Endodermal cell (in vitro differentiated cells): ENCODE measurements at regions not wholly inside any gene's neighbourhood (a gene's known extent, or its start where the extent isn't known, plus 50 kb on each side); places are given as distances from the start of the nearest gene placed in this dataset.

Experiments used
- DNase-seq: peaks from one replicate; pipeline ENCODE4 v3.0.0-alpha.2; 2017
- H3K27ac ChIP-seq: 2 replicates; pipeline ENCODE4 v1.5.1; 2013; ENCODE audit warnings: mild to moderate bottlenecking, low read depth, low read length, moderate library complexity
- H3K27me3 ChIP-seq: 2 replicates; pipeline ENCODE4 v1.6.1; 2013; ENCODE audit warnings: mild to moderate bottlenecking, low read length, moderate library complexity; ENCODE audit not compliant: insufficient read depth, control insufficient read depth, poor library complexity, severe bottlenecking
- H3K36me3 ChIP-seq: 2 replicates; pipeline ENCODE4 v1.7.0; 2013; ENCODE audit warnings: mild to moderate bottlenecking, low read length, moderate library complexity; ENCODE audit not compliant: control insufficient read depth, insufficient read depth
- H3K4me1 ChIP-seq: one replicate; pipeline ENCODE4 v1.7.0; 2013; ENCODE audit warnings: low read length; ENCODE audit not compliant: control insufficient read depth, insufficient read depth
- H3K4me3 ChIP-seq: 2 replicates; pipeline ENCODE4 v1.5.1; 2013; ENCODE audit warnings: mild to moderate bottlenecking, low read length, moderate library complexity
- H3K9ac ChIP-seq: 2 replicates; pipeline ENCODE4 v1.6.1; 2013; ENCODE audit warnings: mild to moderate bottlenecking, low read length, moderate library complexity; ENCODE audit not compliant: poor library complexity, severe bottlenecking; ENCODE audit errors: extremely low read depth
- H3K9me3 ChIP-seq: 2 replicates; pipeline ENCODE4 v1.6.1; 2013; ENCODE audit warnings: mild to moderate bottlenecking, low read length, moderate library complexity; ENCODE audit not compliant: control insufficient read depth
- H3K27ac Mint-ChIP-seq: 2 replicates; pipeline ENCODE4 v1.8.0; 2020; ENCODE audit warnings: mixed read lengths
- H3K27me3 Mint-ChIP-seq: 2 replicates; pipeline ENCODE4 v1.8.0; 2021; ENCODE audit warnings: mild to moderate bottlenecking, mixed read lengths; ENCODE audit not compliant: insufficient read depth
- H3K36me3 Mint-ChIP-seq: 2 replicates; pipeline ENCODE4 v1.8.0; 2020; ENCODE audit warnings: low read depth, mixed read lengths
- H3K4me1 Mint-ChIP-seq: 2 replicates; pipeline ENCODE4 v1.8.0; 2020; ENCODE audit warnings: mixed read lengths
- H3K4me3 Mint-ChIP-seq: 2 replicates; pipeline ENCODE4 v1.8.0; 2020; ENCODE audit warnings: mild to moderate bottlenecking, moderate library complexity, mixed read lengths
- H3K9me3 Mint-ChIP-seq: 2 replicates; pipeline ENCODE4 v1.8.0; 2020; ENCODE audit warnings: mild to moderate bottlenecking, mixed read lengths
- CTCF ChIP-seq: fragments of 200-600 bp; sonication (generic); conservative IDR thresholded peaks from 2 replicates; pipeline ENCODE4 v1.5.0; 2021; ENCODE audit warnings: antibody characterized with exemption, mild to moderate bottlenecking
- WGBS, 2 experiments: methylation state at CpG; one replicate each; pipeline versions ENCODE4 v1.1.5 to v1.1.7; 2013; ENCODE audit warnings: missing lambda C conversion rate in 2 of 2, mixed read lengths in 1 of 2; ENCODE audit not compliant: insufficient coverage in 1 of 2, insufficient read length in 1 of 2; 5-methylcytosine and 5-hydroxymethylcytosine counted together

- H3K9me3 Mint-ChIP-seq, result peaks cover 6% of the 10 kb centered on the region
- 96 to 100% methylated on average over 1 to 2 of the region's 2 CpGs for WGBS, 2 experiments
- no peak overlapping the region for H3K4me3 Mint-ChIP-seq
These were observed 228.1 kb downstream of the FZD1 start for GRCh38 chr7:91492317-91492716.

GRCh38 chr7:91492773-91493172 lies 228.5 kb downstream of the FZD1 start:
- Mint-ChIP-seq H3K4me1 (no peaks in the 10 kb centered on the region), H3K27me3 (no peaks in the 10 kb centered on the region), H3K9me3 (peaks cover 10% of the 10 kb centered on the region), H3K4me3 (no peak overlapping the region), H3K27ac (no peak overlapping the region), H3K36me3 (no peaks in the 10 kb centered on the region)
- DNase-seq, result no peak
- no peak overlapping the region for H3K27ac ChIP-seq
- no peak overlapping the region for H3K4me3 ChIP-seq
- H3K4me1 ChIP-seq, result no peaks in the 10 kb centered on the region
- WGBS, 2 experiments, result 88% methylated on average over 3 of the region's 3 CpGs; no CpG with 5 or more reads in 1 of the 2 experiments
- H3K9me3 ChIP-seq, result no peaks in the 10 kb centered on the region
- no peak for TF ChIP-seq CTCF
- H3K9ac ChIP-seq, result no peak overlapping the region
- no peaks in the 10 kb centered on the region for H3K36me3 ChIP-seq
- H3K27me3 ChIP-seq, result no peaks in the 10 kb centered on the region

More at GRCh38 chr7:91492317-91492716, 228.1 kb downstream of the FZD1 start:
- Mint-ChIP-seq H3K27me3 (no peaks in the 10 kb centered on the region), H3K36me3 (no peaks in the 10 kb centered on the region), H3K4me1 (no peaks in the 10 kb centered on the region), H3K27ac (no peak overlapping the region)
- Histone ChIP-seq H3K4me3 (no peak overlapping the region), H3K4me1 (no peaks in the 10 kb centered on the region), H3K27me3 (no peaks in the 10 kb centered on the region), H3K36me3 (no peaks in the 10 kb centered on the region), H3K9me3 (no peaks in the 10 kb centered on the region), H3K27ac (no peak overlapping the region), H3K9ac (no peak overlapping the region)
- DNase-seq, result no peak
- no peak for TF ChIP-seq CTCF

- Histone ChIP-seq H3K4me3 (no peak overlapping the region), H3K4me1 (no peaks in the 10 kb centered on the region), H3K27me3 (no peaks in the 10 kb centered on the region), H3K27ac (no peak overlapping the region), H3K9me3 (no peaks in the 10 kb centered on the region), H3K9ac (no peak overlapping the region), H3K36me3 (no peaks in the 10 kb centered on the region)
- no peak for DNase-seq
- H3K9me3 Mint-ChIP-seq, result peaks cover 22% of the 10 kb centered on the region
- no peak for TF ChIP-seq CTCF
- no peaks in the 10 kb centered on the region for H3K4me1 Mint-ChIP-seq
- no peak overlapping the region for H3K4me3 Mint-ChIP-seq
- no peaks in the 10 kb centered on the region for H3K36me3 Mint-ChIP-seq
- WGBS, 2 experiments, result 95 to 100% methylated on average over 1 of the region's 1 CpG
- H3K27me3 Mint-ChIP-seq, result no peaks in the 10 kb centered on the region
- no peak overlapping the region for H3K27ac Mint-ChIP-seq
These were observed 230.2 kb downstream of the FZD1 start for GRCh38 chr7:91494450-91494849.
